CD14-positive monocyte (primary cell): ENCODE measurements at regions not wholly inside any gene's neighbourhood (a gene's known extent, or its start where the extent isn't known, plus 50 kb on each side); places are given as distances from the start of the nearest gene placed in this dataset.

Experiments
- DNase-seq, 3 donors: peaks; one replicate each; pipeline ENCODE4 v3.0.0-alpha.2; 2011 to 2022
- H2AFZ ChIP-seq: 2 replicates; pipeline ENCODE4 v1.6.0; 2012; ENCODE audit warnings: mild to moderate bottlenecking, low read depth, low read length, inconsistent platforms; ENCODE audit not compliant: insufficient read depth, poor library complexity, severe bottlenecking
- H3K27ac ChIP-seq, 2 donors: 1 replicate in 1 of 2; 2 replicates in 1 of 2; pipeline ENCODE4 v1.5.1; 2012 to 2013; ENCODE audit warnings: low read length in 2 of 2, control low read depth in 1 of 2, inconsistent platforms in 1 of 2, low read depth in 1 of 2, mild to moderate bottlenecking in 1 of 2
- H3K27me3 ChIP-seq, 2 donors: one replicate each; pipeline versions ENCODE4 v1.6.0 to v1.6.1; 2011 to 2013; ENCODE audit warnings: low read length in 2 of 2; ENCODE audit not compliant: control insufficient read depth in 2 of 2, insufficient read depth in 2 of 2
- H3K36me3 ChIP-seq, 2 donors: replicated peaks in 1 of 2; 1 replicate in 1 of 2; 2 replicates in 1 of 2; pipeline versions ENCODE4 v1.5.1 to v1.6.1; 2012 to 2013; ENCODE audit warnings: low read length in 2 of 2, control low read depth in 1 of 2, inconsistent platforms in 1 of 2, mild to moderate bottlenecking in 1 of 2; ENCODE audit not compliant: insufficient read depth in 2 of 2, control insufficient read depth in 1 of 2
- H3K4me1 ChIP-seq, 2 donors: 1 replicate in 1 of 2; 2 replicates in 1 of 2; pipeline versions ENCODE4 v1.5.1 to v1.6.1; 2012 to 2013; ENCODE audit warnings: low read length in 2 of 2, control low read depth in 1 of 2, inconsistent platforms in 1 of 2, mild to moderate bottlenecking in 1 of 2, moderate library complexity in 1 of 2; ENCODE audit not compliant: insufficient read depth in 2 of 2, control insufficient read depth in 1 of 2
- H3K4me2 ChIP-seq: replicated peaks from 2 replicates; pipeline ENCODE3; 2012; ENCODE audit warnings: low read length, moderate library complexity, mild to moderate bottlenecking; ENCODE audit not compliant: poor library complexity, severe bottlenecking; ENCODE audit errors: extremely low read depth
- H3K4me3 ChIP-seq, 3 experiments: fragments of 200-600 bp in 1 of 3; sonication (generic) in 1 of 3; replicated peaks in 1 of 3; 1 replicate in 2 of 3; 2 replicates in 1 of 3; pipeline ENCODE4 v1.5.1; 2011 to 2013; ENCODE audit warnings: low read length in 3 of 3, mild to moderate bottlenecking in 3 of 3, control low read depth in 2 of 3, low read depth in 2 of 3, inconsistent platforms in 1 of 3, moderate library complexity in 1 of 3
- H3K79me2 ChIP-seq: 2 replicates; pipeline ENCODE4 v1.6.0; 2012; ENCODE audit warnings: mild to moderate bottlenecking, control low read depth, inconsistent platforms, low read length, moderate library complexity; ENCODE audit not compliant: insufficient read depth
- H3K9ac ChIP-seq: 2 replicates; pipeline ENCODE4 v1.6.0; 2017; ENCODE audit warnings: low read length, mild to moderate bottlenecking; ENCODE audit not compliant: insufficient read depth, poor library complexity, severe bottlenecking
- H3K9me3 ChIP-seq, 2 donors: replicated peaks in 1 of 2; 1 replicate in 1 of 2; 2 replicates in 1 of 2; pipeline versions ENCODE4 v1.5.1 to v1.6.1; 2012 to 2013; ENCODE audit warnings: low read length in 2 of 2, control low read depth in 1 of 2; ENCODE audit not compliant: control insufficient read depth in 1 of 2, insufficient read depth in 1 of 2
- H4K20me1 ChIP-seq: 2 replicates; pipeline ENCODE4 v1.6.0; 2012; ENCODE audit warnings: mild to moderate bottlenecking, low read length, control low read depth, moderate library complexity; ENCODE audit not compliant: insufficient read depth
- H3K27ac Mint-ChIP-seq, 7 donors: one replicate each; pipeline ENCODE4 v1.8.0; 2020; ENCODE audit warnings: mild to moderate bottlenecking in 7 of 7, mixed read lengths in 7 of 7, moderate library complexity in 6 of 7, inconsistent platforms in 2 of 7
- H3K27me3 Mint-ChIP-seq, 3 donors: one replicate each; pipeline ENCODE4 v1.8.0; 2021 to 2022; ENCODE audit warnings: low read depth in 3 of 3, mild to moderate bottlenecking in 3 of 3, mixed read lengths in 3 of 3, moderate library complexity in 3 of 3, inconsistent platforms in 1 of 3
- H3K36me3 Mint-ChIP-seq, 2 donors: one replicate each; pipeline ENCODE4 v1.8.0; 2020; ENCODE audit warnings: mixed read lengths in 2 of 2, inconsistent platforms in 1 of 2, mild to moderate bottlenecking in 1 of 2
- H3K4me1 Mint-ChIP-seq: one replicate; pipeline ENCODE4 v1.8.0; 2020; ENCODE audit warnings: mild to moderate bottlenecking, mixed read lengths
- H3K4me3 Mint-ChIP-seq, 2 donors: one replicate each; pipeline ENCODE4 v1.8.0; 2020; ENCODE audit warnings: mild to moderate bottlenecking in 2 of 2, mixed read lengths in 2 of 2, moderate library complexity in 1 of 2
- H3K9me3 Mint-ChIP-seq, 7 donors: one replicate each; pipeline ENCODE4 v1.8.0; 2020 to 2022; ENCODE audit warnings: mixed read lengths in 7 of 7, mild to moderate bottlenecking in 6 of 7, moderate library complexity in 6 of 7, inconsistent platforms in 2 of 7
- WGBS: methylation state at CpG from one replicate; pipeline ENCODE4 v1.1.5; 2013; ENCODE audit warnings: missing lambda C conversion rate; ENCODE audit not compliant: insufficient coverage; 5-methylcytosine and 5-hydroxymethylcytosine counted together
- intact Hi-C, 2 donors: fragments of 100-400 bp; cut with micrococcal nuclease; formaldehyde crosslinking; loops; one replicate each; pipeline versions ENCODE4 v1.15.0 to v1.15.1; 2023
- TF ChIP-seq, protein P1 (sequence below): fragments of 200-600 bp; IDR thresholded peaks from one replicate; pipeline ENCODE4 v1.8.0; 2022; ENCODE audit warnings: antibody characterized with exemption, mild to moderate bottlenecking

DNA sequence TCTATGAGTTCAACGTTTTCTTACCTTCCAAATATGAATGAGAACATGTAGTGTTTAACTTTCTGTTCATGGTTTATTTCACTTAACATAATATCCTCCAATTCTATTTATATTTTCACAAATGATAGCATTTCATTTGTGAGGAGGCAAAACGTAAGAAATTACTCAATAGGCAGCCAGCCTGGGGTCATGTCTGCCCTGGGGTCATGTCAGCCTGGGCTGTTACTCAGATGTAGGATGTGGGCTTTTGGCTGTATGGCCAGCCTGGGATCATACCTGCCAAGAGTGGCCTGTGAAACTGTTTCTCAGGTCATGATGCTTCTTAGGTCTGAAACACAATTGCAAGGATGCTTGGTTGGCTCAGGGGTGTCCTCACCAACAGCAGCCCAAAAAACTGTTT lies 187.0 kb downstream of the FBXO8 start:
- Histone ChIP-seq H3K4me1 (no peaks in the 10 kb centered on the region), H3K9ac (no peak overlapping the region), H2AFZ (no peak overlapping the region), H3K79me2 (no peaks in the 10 kb centered on the region), H3K4me2 (no peak overlapping the region), H3K27me3 (no peaks in the 10 kb centered on the region), H3K27ac (no peak overlapping the region), H3K9me3 (no peaks in the 10 kb centered on the region), H3K4me3 (no peak overlapping the region), H4K20me1 (no peaks in the 10 kb centered on the region), H3K36me3 (no peaks in the 10 kb centered on the region)
- H3K4me1 Mint-ChIP-seq = peaks cover 2% of the 10 kb centered on the region
- DNase-seq = no peak
- peaks cover 0 to 4% (median 2%) of the 10 kb centered on the region in 7 donors for H3K9me3 Mint-ChIP-seq
- intact Hi-C loops = no loop called here
- no peak overlapping the region for H3K27ac Mint-ChIP-seq
- H3K36me3 Mint-ChIP-seq = no peaks in the 10 kb centered on the region
- H3K4me3 Mint-ChIP-seq = no peak overlapping the region
- peaks cover 5 to 8% (median 6%) of the 10 kb centered on the region in 3 donors for H3K27me3 Mint-ChIP-seq
- 88% methylated on average over 1 of the region's 2 CpGs for WGBS
- TF ChIP-seq, protein P1, sequence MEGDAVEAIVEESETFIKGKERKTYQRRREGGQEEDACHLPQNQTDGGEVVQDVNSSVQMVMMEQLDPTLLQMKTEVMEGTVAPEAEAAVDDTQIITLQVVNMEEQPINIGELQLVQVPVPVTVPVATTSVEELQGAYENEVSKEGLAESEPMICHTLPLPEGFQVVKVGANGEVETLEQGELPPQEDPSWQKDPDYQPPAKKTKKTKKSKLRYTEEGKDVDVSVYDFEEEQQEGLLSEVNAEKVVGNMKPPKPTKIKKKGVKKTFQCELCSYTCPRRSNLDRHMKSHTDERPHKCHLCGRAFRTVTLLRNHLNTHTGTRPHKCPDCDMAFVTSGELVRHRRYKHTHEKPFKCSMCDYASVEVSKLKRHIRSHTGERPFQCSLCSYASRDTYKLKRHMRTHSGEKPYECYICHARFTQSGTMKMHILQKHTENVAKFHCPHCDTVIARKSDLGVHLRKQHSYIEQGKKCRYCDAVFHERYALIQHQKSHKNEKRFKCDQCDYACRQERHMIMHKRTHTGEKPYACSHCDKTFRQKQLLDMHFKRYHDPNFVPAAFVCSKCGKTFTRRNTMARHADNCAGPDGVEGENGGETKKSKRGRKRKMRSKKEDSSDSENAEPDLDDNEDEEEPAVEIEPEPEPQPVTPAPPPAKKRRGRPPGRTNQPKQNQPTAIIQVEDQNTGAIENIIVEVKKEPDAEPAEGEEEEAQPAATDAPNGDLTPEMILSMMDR = no peak

DNA sequence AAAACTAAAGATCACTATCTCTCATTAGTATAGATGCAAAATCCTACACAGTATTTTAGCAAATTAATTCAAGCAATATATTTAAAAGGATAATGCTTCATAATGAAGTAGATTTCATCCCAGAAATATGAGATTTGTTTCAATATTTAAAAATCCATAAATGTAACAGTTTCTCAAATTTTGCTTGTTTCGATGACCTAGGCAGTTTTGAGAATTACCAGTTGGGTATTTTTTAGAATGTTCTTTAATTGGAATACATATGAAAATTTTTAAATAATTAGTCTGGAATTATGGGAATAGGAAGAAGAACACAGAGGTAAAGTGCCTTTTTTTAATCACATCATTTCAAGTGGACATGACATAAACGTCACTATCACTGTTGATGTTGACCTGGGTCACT lies 192.3 kb downstream of the FBXO8 start:
- intact Hi-C loops = no loop called here
- peaks cover 0 to 7% of the 10 kb centered on the region in 2 donors for H3K27me3 ChIP-seq
- no peak overlapping the region for H3K4me3 ChIP-seq
- no peaks in the 10 kb centered on the region for H3K4me1 Mint-ChIP-seq
- H3K27ac ChIP-seq = no peak overlapping the region
- WGBS = no CpG with 5 or more reads among the region's 2 CpGs
- peaks cover 10 to 22% (median 12%) of the 10 kb centered on the region in 3 donors for H3K27me3 Mint-ChIP-seq
- H3K4me3 Mint-ChIP-seq = no peak overlapping the region
- DNase-seq = no peak
- no peak overlapping the region for H3K9ac ChIP-seq
- H3K36me3 ChIP-seq = no peaks in the 10 kb centered on the region
- no peaks in the 10 kb centered on the region for H4K20me1 ChIP-seq
- no peaks in the 10 kb centered on the region for H3K9me3 ChIP-seq
- no peaks in the 10 kb centered on the region for H3K4me1 ChIP-seq
- TF ChIP-seq, protein P1 = no peak
- no peaks in the 10 kb centered on the region for H3K36me3 Mint-ChIP-seq
- H3K79me2 ChIP-seq = no peaks in the 10 kb centered on the region
- no peak overlapping the region for H3K27ac Mint-ChIP-seq
- H3K9me3 Mint-ChIP-seq = peaks cover 0 to 4% (median 2%) of the 10 kb centered on the region in 7 donors
- H2AFZ ChIP-seq = no peak overlapping the region
- no peak overlapping the region for H3K4me2 ChIP-seq
